ENCODE measurements at regions not wholly inside any gene's neighbourhood (a gene's known extent, or its start where the extent isn't known, plus 50 kb on each side); places are given as distances from the start of the nearest gene placed in this dataset.

DNA sequence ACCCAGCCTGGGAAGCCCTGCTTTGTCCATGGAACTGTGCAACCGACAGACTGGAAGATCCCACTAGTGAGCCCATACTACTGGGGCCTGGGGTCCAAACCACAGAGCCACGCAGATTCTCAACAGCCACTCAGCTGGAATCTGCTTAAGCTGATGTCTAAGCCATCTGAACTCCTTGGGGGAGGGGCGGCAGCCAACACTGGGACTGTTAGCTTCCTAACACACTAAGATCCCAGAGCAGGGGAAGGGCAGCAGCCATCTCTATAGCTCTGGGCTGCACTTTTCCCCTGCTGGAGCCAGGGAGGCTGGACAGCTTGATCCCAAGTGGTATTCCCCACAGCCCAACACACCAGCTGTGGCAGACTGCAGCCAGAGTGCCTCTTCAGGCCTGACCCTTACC, 118.3 kb downstream of the RPRM start:
- Mint-ChIP-seq H3K36me3 (ENCODE audit: low read depth) (no peaks in the 10 kb centered on the region), H3K9me3 (peaks cover 14% of the 10 kb centered on the region), H3K27me3 (ENCODE audit: low read depth) (no peaks in the 10 kb centered on the region), H3K27ac (ENCODE audit: unreplicated experiment) (no peak overlapping the region), H3K4me1 (no peaks in the 10 kb centered on the region), H3K4me3 (no peak overlapping the region)
- TF ChIP-seq, protein P1, sequence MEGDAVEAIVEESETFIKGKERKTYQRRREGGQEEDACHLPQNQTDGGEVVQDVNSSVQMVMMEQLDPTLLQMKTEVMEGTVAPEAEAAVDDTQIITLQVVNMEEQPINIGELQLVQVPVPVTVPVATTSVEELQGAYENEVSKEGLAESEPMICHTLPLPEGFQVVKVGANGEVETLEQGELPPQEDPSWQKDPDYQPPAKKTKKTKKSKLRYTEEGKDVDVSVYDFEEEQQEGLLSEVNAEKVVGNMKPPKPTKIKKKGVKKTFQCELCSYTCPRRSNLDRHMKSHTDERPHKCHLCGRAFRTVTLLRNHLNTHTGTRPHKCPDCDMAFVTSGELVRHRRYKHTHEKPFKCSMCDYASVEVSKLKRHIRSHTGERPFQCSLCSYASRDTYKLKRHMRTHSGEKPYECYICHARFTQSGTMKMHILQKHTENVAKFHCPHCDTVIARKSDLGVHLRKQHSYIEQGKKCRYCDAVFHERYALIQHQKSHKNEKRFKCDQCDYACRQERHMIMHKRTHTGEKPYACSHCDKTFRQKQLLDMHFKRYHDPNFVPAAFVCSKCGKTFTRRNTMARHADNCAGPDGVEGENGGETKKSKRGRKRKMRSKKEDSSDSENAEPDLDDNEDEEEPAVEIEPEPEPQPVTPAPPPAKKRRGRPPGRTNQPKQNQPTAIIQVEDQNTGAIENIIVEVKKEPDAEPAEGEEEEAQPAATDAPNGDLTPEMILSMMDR (conservative IDR thresholded peaks at IDR 0.05) = no peak
- no peak for DNase-seq (ENCODE audit: low read depth, low spot score)

DNA sequence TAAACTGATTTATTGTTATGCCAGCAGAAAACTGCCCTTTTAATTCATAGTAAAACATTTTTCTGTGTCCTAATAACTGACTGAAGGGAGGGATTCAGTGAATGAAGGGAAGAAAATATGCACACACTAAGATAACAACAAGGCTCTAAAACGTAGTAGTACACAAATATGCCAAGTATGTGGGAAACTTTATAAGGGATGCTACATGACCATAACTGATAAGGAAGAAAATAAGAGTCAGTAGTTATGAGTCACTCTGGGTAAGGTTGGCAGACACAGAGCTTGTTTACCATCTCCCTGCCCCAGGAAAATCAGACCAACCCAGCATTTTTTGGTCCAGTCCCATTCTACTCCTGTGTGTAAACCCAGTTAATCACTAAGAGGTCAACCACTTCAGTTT, 124.2 kb downstream of the RPRM start:
- no peak for DNase-seq (ENCODE audit: low read depth, low spot score)
- no peak overlapping the region for H3K4me3 Mint-ChIP-seq
- H3K27ac Mint-ChIP-seq (ENCODE audit: unreplicated experiment) = no peak overlapping the region
- H3K9me3 Mint-ChIP-seq = peaks cover 7% of the 10 kb centered on the region
- peaks cover under 1% of the 10 kb centered on the region for H3K4me1 Mint-ChIP-seq
- H3K36me3 Mint-ChIP-seq (ENCODE audit: low read depth) = peaks cover 4% of the 10 kb centered on the region
- H3K27me3 Mint-ChIP-seq (ENCODE audit: low read depth) = no peaks in the 10 kb centered on the region
- TF ChIP-seq, protein P1 (conservative IDR thresholded peaks at IDR 0.05) = no peak

DNA sequence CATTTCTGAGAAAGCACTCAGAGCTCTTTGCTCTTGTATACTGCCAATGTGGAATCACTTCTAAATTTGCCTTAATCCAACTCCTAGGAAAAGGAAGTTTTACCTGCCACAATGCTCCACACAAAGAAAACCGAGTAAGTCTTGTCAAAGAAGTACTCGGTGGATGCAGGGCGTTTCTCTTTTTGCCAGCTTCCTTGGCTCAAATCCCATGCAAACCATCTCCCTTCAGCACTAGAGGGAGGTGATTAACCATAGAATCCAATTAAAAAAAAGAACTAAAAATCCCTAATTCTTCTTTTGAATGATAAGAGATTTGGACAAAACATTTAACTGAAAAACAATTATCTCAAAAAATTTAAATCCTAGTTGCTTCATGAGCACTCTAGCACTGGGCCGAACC, 129.0 kb downstream of the RPRM start:
- no peak overlapping the region for H3K27ac Mint-ChIP-seq (ENCODE audit: unreplicated experiment)
- peaks cover 4% of the 10 kb centered on the region for H3K36me3 Mint-ChIP-seq (ENCODE audit: low read depth)
- no peaks in the 10 kb centered on the region for H3K27me3 Mint-ChIP-seq (ENCODE audit: low read depth)
- peaks cover 7% of the 10 kb centered on the region for H3K9me3 Mint-ChIP-seq
- TF ChIP-seq, protein P1 (conservative IDR thresholded peaks at IDR 0.05) = no peak
- H3K4me3 Mint-ChIP-seq = no peak overlapping the region
- no peak for DNase-seq (ENCODE audit: low read depth, low spot score)
- H3K4me1 Mint-ChIP-seq = peaks cover 8% of the 10 kb centered on the region

DNA sequence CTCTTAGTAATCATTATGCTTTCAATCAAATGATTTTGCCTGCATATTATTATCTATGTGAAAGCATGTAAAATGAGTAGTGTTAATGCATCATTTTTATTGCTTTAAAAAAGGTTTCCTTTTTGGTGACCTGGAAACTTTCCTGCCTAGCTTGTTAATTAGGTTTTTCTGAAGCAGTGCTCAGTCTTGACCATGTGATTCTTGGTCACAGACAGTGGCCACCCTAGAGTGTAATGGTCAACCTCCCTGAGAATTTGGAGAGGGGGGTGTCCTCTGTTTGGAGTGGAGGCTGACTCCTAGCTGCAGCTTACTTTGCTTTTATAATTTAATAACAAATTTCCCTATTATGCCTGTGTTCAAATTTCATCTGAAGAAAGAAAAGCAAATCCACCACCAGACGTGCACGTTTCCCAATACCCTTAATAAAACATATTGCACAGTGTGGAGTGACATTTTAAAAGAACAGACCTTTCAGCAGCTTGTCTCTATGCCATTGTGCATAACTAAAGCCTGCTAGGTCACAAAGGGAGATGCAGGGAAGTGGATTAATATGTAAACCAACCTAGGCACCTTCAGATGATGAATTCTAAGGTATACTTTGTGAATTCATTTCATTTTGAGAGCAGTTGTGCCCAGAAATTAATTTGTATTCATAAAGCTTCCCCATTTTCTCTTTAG, 130.6 kb downstream of the RPRM start:
- peaks cover 8% of the 10 kb centered on the region for H3K4me1 Mint-ChIP-seq
- H3K27ac Mint-ChIP-seq (ENCODE audit: unreplicated experiment) = peak overlapping the region; percentile 28
- no peak overlapping the region for H3K4me3 Mint-ChIP-seq
- H3K36me3 Mint-ChIP-seq (ENCODE audit: low read depth) = peaks cover 4% of the 10 kb centered on the region
- TF ChIP-seq, protein P1 (conservative IDR thresholded peaks at IDR 0.05) = no peak
- DNase-seq (ENCODE audit: low read depth, low spot score) = no peak
- peaks cover 7% of the 10 kb centered on the region for H3K9me3 Mint-ChIP-seq
- no peaks in the 10 kb centered on the region for H3K27me3 Mint-ChIP-seq (ENCODE audit: low read depth)

DNA sequence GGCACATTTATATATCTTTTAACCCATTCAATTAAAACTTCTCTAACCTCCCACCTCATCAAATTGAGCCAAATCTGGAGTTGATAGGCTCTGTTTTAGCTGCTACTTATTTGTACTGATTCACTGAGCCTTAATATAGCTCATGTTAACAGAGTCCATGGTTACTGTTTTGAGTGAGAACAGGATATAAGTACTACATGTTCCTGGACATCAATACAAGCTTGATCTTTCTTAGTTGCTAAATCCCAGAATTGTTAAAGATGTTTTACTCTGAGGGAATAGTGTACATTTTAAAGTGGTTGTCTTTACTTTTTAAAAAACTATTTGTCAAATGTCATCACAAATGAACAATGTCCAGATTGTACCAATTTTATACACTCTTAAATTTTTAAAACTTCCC, 157.7 kb downstream of the RPRM start:
- H3K36me3 Mint-ChIP-seq (ENCODE audit: low read depth) = no peaks in the 10 kb centered on the region
- H3K4me1 Mint-ChIP-seq = no peaks in the 10 kb centered on the region
- H3K27me3 Mint-ChIP-seq (ENCODE audit: low read depth) = no peaks in the 10 kb centered on the region
- TF ChIP-seq, protein P1 (conservative IDR thresholded peaks at IDR 0.05) = no peak
- peaks cover 5% of the 10 kb centered on the region for H3K9me3 Mint-ChIP-seq
- no peak overlapping the region for H3K4me3 Mint-ChIP-seq
- no peak for DNase-seq (ENCODE audit: low read depth, low spot score)
- no peak overlapping the region for H3K27ac Mint-ChIP-seq (ENCODE audit: unreplicated experiment)

Measured in neural crest cell (in vitro differentiated cells).